Amygdala (tissue), 56 donors: ENCODE measurements at regions not wholly inside any gene's neighbourhood (a gene's known extent, or its start where the extent isn't known, plus 50 kb on each side); places are given as distances from the start of the nearest gene placed in this dataset.
"Not testable (repeated sequence)": the region's sequence is repeated elsewhere in the genome, so short reads cannot be mapped to it uniquely, and the experiment has no call there.

Experiments
- DNase-seq, 56 donors: peaks; one replicate each; lab custom pipeline; 2025; lab: John Stamatoyannopoulos, UW

DNA sequence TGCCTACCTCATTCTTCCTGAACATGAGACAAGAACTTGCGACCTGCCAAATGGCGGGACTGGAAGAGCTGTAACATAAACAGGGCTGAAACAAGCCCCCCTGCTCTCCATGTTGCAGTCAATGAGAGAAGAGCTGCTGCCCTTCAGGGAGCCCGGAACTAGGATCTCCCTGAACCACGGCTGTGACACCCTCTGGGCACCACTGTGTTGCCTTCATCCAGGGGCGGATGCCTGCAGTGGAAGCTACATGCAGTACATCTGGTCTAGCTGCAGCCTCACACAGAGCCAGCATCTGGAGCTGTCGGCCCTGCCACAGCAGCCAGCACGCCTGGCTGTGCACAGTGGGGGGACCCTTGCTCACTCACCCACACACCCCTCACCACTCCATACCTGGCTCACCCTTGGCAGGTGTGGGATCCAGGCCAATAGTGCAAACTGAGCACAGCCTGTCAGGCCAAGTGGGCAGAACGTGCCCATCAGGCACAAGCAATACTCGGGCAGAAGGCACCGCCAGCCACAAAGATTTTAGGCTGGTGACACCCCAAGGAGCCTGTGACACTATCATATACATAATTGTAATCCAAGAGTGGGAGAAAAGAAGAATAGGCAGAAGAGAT is 451.3 kb downstream of the HTR1B start:
- DNase-seq: no peak

DNA sequence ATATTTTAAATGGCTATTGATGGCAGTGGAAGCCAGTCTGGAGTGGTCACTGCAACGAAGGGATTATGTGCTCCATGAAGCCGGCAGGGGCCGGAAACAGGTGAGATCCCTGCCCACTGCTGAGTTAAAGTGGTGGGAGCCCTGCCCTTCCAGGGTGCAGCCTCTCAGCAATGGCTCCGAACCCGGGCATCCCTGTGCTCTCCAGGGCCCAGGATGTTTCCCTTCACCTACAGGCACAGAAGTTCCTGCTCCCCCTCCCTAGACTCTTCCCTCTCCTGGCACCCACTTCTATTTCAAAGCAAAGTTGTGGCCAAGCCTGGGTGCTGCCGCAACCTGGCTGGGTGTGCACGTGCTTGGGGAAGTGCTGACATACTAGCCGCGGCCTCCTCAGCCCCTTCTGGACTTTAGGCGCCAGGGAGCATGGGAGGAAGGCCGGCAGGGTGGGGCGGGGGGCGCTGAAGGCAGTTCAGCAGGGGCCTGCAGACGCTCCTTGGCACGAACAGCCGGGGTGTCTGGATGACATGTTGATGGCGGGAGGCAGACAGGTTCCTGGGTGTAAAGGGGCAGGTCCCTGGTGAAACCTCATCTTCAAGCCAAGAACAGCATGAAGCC is 452.3 kb downstream of the HTR1B start:
- DNase-seq: no peak

DNA sequence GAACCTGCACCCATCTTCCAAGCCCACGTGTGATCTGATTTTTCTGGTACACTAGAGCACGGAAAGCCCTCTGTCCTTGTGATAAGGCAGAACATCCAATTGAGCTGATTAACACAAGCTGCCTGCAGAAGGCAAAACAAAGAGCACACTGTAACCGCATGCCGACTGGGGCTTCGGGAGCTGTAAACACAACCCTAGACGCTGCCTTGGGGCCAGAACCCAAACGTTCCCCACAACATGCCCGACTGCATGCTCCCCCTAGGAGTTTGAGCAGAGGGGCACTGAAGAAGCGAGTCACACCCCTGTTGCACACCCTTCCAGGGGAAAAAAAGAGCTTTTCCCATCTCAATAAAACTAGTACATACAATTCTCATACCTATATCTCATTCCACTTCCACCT is 470.7 kb downstream of the HTR1B start:
- no peak for DNase-seq

DNA sequence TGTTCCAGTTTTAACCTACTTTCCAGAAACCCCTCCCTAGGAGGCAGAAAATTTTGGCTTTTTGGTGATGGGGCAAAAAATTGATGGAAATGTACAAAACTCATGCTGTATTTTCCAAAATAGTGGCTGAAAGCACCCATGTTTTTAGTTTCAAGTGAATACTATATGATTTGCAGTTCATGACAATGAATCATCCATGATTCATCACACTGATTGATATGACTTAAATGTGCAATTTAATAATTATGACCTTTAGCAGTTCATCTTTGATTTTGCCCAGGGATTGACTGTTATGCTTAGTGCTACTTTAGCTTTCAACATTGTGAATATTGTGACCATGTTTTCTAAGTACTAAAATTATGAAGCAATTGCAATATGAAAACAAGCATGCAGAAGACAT is 478.7 kb downstream of the HTR1B start:
- DNase-seq: no peak

GRCh38 chr6:76982476-76983199 is 480.7 kb downstream of the HTR1B start:
- no peak for DNase-seq

DNA sequence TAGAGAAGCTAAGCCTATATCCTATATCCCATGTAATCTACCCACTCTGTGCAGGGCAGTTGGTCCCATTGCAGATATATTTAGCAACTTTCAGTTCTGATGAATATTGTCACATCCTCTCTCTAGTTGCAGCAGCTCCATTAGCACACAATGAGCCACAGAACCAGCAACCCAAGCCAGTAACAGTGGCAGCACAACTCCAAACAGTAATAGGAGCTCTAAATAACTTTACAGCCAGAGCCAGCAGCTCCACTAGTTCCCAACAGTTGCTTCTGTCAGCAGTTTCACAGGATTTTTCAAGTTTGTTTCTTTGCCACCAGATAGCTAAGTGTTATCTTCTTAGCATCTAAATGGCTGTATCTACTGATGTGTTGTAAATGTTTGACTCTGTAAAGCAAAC is 490.8 kb downstream of the HTR1B start:
- no peak for DNase-seq

GRCh38 chr6:76959177-76959576 is 504.1 kb downstream of the HTR1B start:
- not testable (repeated sequence) for DNase-seq

DNA sequence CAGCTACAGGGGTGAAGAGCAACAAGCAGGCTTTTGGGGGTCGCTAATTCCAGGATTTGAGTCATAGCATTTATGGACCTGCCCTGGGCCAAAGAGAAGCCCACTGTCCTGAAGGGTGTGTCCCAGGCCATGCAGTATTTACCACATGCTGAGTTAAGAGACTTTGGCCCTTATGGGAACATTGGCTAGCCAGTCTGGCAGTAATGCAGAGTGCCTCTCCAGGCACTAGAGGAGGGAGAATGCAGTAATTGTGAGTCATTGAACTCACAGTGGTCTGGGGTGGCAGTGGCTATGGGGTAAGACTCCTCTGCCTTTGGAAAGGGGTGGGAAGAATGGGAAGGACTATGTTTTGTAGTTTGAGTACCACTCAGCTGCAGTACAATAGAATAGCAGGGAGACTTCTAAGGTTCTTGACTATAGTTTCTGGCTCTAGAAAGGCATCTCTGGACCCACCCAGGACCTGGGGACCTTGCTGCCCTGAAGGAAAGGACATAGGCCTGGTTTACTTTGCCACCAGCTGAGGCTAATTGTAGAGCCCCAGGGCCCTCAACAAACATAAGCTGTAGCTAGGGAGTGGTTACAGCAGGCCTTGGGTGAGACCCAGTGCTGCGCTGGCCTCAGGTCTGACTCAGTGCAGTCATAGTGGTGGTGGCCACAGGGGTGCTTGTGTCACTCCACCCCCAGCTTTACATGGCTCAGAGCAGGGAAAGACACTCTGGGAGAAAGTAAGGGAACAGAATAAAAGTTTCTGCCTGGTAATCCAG is 520.9 kb downstream of the HTR1B start:
- no peak for DNase-seq

DNA sequence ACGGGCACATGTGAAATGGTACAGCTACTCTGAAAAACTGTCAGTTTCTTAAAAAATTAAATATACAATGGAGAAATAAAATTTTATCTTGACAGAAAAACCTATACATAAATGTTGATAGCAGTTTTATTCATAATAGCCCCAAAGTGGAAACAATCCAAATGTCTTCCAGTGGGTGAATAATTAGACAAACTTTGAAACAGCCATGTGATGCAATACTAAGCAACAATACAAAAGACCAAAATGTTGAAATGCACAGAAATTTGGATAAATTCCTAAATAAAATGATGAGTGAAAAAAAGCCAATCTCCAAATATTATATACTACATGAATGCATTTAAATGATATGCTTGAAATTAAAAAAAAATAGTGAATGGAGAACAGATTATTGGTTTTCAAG is 523.1 kb downstream of the HTR1B start:
- no peak for DNase-seq

DNA sequence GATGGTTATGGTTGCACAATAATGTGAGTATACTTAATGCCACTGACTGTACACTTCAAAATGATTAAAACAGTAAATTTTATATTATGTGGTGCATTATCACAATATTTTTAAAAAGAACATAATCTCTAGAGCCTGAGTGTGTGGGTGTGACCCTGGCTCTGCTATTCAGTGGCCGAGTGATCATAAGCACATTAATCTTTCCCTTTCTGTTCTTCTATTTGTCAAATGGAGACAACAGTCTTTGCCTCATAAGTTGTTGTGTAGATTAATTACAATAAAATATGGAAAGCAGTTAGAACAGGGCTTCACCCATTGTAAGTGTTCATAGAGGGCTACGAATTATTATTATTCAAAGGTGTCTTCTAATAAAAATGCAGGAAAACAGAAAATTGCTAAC is 548.6 kb downstream of the HTR1B start:
- no peak for DNase-seq

- not testable (repeated sequence) for DNase-seq
Observed at GRCh38 chr6:76905541-76905940, 557.8 kb downstream of the HTR1B start.

- no peak for DNase-seq
Observed at GRCh38 chr6:76892542-76892941, 570.7 kb downstream of the HTR1B start.

DNA sequence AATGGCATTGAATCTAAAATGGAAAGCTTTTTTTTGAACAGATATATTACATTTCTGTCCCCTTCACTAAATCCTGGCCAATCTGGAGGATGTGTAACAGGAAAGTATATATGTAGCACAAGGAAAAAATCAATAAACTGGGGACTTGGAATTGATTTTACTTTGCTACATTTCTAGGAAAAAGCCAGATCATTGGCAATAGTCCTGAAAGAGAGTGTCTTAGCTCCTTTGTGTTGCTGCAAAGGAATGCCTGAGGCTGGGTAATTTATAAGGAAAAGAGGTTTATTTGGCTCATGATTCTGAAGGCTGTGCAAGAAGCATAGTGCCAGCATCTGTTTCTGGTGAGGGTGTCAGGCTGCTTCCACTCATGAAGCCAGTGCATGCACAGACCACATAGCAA is 574.9 kb downstream of the HTR1B start:
- DNase-seq: no peak

DNA sequence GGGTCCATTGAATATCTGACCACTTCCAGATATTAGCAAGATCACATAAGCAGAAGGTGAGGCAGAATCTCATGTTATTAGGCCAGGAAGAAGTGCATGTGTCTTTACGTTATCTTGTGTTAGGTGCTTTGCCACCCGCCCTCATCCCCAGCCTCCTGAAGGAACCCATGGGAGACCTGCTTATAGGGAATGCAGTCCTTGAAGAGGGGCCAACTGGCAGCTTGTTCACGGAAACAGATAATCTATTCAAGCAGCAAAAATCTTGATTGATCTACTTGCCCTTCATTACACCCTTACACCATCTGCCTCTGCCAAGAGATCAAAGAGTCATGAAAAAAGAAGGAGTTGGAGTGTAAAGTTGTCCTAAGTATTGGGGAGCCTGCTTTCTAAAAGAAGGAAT is 576.4 kb downstream of the HTR1B start:
- no peak for DNase-seq

- DNase-seq: no peak
Observed at GRCh38 chr6:76885861-76886301, 577.4 kb downstream of the HTR1B start.

DNA sequence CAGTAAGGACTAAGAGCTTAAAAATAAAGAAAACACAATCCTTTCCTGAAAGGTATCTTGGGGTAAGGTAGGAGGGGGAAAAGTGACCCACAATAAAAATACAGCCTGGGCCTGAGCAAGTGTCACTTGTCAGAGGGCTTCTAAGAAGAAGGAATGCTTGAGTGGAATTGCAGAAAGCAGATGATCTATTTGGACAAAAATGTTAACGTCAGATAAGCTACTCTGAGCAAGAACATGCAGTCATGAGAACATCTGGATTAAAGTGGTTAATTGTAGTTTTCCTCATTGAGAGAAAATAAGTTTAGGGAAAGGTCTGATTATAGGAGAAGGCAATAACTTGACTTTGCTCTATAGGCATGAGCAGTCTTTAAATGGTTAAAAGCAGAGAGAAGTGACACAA is 581.9 kb downstream of the HTR1B start:
- DNase-seq: no peak

DNA sequence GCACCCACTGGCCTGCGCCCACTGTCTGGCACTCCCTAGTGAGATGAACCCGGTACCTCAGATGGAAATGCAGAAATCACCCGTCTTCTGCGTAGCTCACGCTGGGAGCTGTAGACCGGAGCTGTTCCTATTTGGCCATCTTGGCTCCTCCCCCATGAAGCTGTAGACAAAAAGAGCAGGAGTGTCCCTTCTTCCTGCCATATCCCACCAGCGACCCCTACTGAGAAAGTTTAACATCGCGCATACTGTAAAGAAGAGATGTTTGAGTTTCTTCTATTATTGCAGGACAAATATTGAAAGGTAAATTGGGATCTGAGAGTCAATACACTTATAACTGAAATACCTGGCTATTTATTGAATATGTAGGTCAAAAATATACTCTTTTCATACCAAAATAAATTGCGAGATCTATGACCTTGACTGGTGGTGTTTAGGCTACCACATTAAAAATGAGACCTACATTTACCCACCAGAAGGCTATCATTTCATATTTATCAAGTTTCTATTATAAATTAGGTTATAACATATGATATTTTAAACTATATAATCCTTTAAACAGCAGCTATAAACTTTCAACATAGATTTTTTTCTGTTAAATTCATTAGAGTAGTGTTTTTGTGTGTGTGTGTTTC is 586.3 kb downstream of the HTR1B start:
- DNase-seq: no peak

GRCh38 chr6:76876430-76876829 is 586.9 kb downstream of the HTR1B start:
- DNase-seq: not testable (repeated sequence)

GRCh38 chr6:76867182-76867581 is 596.1 kb downstream of the HTR1B start:
- DNase-seq: no peak

DNA sequence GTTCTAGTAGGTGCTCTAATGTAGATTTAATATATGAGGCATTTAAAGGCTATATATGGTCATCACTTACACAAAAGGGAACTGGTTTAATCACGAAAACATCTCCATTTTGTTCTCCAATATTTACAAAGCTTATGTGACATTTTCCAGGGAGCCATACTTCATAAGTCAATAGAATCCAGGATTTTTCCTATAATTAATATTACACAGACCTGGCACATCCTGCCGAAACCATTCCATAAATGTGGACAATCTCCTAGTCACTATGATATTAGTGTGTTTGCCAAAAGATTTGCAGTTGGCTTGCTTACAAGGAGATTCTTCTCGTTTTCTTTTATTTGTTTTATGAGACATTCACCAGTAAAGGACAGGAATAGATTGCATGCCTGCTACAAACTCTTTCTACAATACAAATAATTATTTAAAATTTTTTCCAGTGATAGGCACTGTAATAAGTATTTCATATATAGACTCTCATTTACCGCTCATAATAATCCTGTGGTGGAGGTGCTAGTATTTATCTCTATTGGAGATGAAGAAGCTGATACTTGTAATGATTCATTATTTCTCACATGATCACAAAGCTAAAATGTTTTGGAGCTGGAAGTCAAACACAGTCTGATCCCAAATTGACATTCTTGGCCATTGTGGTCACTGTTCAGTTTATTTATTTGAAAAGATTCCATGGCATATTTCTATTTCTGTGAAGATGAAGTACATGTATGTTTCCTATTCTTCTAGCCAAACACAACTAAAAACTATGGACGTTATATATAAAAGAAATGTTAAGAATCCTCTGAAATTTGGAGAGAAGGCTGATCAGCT is 597.0 kb downstream of the HTR1B start:
- no peak for DNase-seq
